CD4-positive, alpha-beta T cell treated with Interferon alpha-2 for 1 hour (primary cell): ENCODE measurements at regions not wholly inside any gene's neighbourhood (a gene's known extent, or its start where the extent isn't known, plus 50 kb on each side); places are given as distances from the start of the nearest gene placed in this dataset.

Experiments used
- DNase-seq, 2 donors: peaks; one replicate each; pipeline ENCODE4 v3.0.0-alpha.2; 2020 to 2022

DNA sequence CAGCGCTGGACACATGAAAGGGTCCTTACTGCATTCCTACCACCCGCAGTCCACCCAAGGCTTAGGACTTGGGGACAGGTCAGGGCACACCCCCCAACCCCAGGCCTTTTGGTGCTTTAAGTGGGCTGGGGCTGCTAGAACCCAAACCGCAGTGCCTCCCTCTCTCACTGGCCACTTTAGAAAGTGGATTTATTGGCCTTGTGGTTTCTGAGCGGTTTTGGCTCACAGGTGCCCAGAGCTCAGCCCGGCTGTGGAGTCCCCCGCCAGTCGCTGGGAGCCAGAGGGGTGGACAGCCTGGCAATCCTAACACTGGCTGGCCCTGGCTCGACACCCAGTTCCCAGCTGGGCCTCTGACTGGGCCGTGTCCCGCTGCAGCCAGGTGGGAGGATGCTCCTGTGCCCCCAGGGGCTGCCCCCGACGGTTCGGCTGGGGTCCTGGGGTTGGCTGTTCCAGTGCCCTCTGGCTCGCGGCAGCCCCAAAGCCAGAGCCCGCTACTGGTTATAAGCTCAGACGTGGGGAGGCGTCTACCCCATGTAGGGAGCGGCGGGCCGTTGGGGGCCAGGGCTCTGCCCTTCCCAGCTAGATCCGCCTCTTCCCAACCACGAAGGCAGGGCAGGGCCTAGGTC lies 65.2 kb upstream of the RNU6ATAC start:
- DNase-seq, result no peak

DNA sequence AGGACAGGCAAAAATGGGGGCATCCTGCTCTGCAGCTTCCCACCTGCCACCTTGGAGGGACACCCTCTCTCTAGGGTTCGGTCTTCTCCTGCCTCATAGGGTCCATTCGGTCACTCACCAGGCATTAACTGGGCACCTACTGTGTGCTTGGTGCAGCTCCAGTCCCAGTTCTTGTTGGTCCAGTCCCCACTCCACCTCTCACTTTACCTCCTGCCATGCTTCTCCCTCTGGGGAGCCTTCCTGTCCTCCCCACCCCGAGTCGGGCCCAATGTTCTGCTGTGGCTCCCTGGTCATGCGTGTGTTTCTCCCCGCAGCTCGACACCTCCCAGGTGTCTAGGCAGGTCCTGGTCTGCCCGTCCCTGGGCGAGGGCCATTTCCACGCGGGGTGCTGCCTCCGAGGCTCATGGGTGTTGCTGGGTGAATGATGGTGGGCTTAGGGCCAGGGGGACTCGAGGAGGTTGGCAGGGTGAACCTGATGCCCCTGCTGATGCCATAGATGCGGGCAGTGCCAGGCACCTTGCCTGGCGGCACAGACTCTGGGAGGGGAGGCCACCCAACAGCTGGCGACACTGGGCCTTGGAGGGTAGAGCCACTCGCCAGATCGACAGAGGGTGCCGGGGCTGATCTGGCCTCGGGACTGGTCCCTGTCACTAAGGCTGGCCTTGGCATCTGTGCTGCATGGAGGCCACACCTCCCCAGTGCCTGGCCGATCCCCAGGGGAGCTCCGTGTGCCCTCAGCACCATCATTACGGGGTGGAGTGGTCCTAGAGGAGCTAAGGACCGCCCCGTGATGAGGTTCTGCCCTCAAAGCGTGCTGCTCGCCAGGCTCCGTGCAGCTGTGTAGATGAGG lies 66.0 kb upstream of the RNU6ATAC start:
- DNase-seq, result no peak

DNA sequence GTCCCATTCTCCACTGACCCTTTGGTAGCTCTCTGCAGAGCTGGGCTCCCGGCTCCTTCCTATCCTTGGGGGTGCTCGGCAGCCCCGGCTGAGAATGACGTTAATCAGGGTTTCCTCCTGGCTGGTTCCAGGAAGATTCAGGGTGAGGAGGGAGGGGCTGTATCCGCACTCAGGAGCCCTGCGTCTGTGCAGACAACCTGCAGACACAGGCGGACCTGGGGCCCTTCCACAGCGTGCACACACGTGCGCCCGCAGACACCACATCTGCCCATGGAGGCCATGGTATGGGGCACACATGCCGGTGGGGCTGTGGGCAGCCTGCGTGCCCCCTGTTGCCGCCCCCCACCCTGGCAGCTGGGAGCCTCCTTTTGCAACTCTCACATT lies 66.6 kb upstream of the RNU6ATAC start:
- no peak for DNase-seq

DNA sequence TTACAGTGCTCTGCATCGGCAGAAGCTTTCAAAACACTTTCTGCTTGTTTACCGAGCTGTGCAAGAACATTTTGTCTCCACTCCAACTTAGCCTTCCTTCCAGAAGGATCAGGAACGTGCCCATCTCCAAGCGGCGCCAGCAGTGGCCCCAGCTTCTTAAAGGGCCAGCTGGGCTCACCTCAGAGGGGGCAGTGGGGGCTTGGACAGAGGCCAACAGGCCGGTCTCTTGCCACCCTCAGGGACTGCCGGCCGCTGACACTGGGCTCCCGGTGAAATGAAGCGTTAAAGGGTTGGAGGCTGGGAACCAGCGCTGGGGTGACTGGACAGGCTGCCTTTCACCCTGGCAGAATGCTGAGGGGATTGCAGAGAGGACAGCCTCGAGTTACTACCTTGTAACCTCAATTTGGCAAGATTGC lies 67.0 kb upstream of the RNU6ATAC start:
- no peak for DNase-seq

DNA sequence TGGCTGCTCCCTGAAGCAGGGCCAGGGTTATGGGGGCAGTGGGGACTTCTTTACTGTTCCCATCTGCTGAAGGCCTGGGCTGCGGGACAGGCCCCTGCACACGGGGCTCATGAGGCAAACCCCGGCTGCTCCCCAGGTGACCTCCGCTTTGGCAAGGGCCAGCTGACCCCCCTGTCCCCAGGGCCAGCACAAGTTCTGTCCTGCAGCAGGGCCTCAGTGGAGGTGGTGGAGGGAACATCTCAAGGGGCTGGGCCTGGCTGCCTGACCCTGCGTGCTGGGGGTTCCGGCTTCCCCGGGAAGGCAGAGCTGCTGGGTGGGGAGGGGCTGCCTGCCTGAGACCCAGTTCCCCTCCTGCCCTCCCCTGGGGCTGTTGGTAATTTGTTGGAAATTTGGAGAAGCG lies 67.4 kb upstream of the RNU6ATAC start:
- DNase-seq, result no peak

DNA sequence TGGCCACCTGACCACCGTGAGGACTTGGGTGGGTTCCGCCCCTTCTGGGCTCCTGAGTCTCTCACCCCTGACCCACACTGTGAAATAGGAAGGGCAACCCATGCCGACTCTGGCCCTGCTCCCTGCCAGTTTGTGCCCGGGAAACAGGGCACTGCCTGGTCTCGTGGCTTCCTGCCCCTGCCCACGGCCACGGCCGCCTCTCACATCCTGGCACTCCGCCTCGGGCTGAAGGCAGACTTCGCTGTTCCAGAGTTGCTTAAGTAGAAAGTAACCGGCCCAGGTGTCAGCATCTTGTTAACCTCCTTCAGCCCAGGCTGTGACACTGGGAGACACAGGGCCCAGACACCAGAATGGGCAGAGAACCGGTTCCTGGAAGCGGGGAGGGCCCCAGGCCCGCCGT lies 68.7 kb upstream of the RNU6ATAC start:
- no peak for DNase-seq

DNA sequence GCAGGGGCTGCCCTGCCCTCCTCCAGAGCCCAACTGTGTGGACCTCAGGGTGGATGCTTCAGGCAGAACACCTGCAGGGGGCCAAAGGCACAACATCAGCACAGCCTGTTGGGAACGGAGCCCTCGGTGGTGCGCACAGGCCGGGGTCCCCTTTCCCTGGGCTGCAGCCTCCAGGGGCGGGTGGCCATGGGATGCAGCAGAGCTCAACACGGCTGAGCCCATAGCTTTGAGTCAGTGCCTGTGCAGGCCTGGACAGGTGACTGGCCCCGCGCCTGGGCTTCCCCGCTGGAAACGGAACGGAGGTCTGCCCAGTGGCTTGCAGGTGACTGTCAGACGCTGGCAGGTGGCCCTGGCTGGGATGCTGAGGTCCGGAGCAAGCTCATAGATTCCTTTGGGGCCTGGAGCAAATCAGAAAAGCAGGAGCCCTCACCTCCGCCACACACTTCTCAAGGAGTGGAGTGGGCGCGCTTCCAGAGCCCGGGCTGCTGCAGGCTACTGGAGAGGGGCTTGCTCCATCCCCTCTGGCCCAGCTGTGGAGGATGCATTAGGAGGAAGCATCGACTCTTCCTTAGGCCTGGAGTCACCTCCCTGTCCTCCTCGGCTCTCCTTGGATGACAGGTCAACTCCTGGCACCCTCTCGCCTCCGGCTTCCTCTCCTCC lies 69.8 kb upstream of the RNU6ATAC start:
- DNase-seq, result no peak

DNA sequence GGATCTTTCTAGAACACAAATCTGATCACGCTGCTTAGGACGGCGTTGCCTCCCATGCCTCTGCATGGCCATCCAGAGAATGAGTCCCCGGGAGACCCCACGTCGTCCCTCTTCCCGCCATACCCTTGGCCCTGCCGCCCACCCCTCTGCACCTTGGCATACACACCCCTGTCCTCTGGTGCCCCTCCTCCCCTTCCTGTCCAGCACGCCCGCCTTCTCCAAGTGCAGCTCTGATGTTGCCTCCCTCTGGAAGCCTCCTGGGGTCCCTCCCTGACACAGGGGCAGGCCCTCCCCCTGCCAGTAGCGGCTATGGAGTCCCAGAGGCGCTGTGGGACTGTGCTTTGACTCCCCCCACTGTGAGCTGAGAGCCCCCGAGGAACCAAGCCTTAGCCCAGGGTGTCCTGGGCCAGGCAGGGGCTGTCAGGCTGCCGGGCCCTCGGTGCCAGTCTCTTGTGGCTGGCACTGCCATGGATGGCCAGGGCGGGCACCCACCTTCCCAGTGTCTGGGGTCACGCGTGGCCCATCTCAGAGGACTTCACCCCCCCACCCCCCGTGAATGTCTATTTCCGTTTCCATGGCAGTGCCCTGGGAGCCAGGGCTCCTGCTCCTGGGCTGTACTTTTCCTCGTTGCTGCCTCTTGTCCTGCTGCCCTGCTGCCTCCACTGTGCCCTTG lies 70.5 kb upstream of the RNU6ATAC start:
- no peak for DNase-seq

DNA sequence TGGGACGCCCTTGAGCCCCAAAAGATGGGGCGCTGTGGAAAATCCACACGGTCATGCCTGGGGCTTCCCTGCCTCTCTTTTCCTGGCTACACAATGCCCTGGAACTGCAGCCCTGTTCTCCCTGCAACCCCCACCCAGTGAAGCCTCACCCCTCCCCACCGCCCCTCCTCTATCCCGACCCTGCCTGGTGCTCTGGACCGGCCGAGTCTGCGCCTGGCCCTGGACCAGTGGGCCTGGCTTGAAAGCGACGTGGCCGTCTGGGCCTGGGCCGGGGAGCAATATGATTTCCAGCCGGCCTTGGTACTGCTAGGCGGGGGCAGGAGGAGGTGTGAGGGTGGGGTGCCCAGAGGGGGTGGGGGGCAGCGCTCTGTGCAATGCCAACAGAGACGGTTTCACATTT lies 71.0 kb upstream of the RNU6ATAC start:
- no peak for DNase-seq

DNA sequence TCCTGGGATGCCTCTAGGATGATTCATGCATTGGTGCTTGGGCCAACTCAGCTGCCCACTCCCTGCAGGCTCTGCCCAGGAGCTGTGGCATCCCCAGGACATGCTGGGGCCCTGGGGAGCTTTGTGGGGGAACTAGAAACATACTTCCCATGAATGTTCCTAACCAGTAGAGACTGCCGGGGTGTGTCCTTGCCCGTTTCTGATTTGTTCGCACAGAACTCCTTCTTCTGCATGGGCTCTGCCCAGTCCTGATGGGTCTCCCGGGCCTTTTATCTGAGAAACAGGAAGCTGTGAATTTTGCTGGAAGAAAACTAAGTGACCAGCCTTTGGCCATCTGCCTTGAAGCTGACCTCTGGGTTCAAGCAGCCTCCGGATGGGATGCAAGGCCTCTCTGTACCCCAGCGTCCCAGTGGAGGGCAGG lies 71.6 kb upstream of the RNU6ATAC start:
- no peak for DNase-seq

DNA sequence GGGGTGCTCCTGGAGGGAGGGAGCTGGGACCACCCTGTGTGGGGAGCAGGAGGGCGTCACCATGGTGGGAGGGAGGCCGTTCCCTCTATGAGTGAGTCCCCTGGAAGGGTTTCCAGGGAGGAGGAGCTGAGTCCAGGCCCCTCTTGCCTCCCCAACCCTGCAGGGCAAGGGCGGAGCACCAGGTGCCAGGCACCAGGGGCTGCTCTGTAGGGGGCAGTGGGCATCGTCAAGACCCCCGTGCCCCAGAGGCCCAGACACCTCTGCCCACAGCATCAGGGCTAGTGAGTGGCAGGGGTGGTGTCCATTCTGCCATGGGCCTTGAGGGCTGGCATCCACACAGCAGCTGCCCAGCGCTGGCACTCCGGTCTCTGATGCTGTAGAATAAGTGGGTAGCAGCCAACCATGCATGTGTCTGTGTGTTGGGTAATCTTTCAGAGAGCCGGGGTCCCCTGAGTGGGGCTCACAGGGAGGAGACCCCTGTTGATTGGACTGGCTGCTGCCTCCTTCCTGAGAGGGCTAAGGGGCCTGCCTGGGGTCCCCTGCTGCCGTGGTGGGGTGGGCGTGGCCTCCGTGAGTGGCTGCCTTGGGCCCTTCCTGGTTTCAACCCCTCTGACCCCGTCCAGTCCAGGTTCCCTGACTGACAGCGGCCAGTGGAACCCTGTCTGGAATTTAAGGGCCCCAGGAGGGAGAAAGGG lies 72.7 kb upstream of the RNU6ATAC start:
- DNase-seq, result no peak

DNA sequence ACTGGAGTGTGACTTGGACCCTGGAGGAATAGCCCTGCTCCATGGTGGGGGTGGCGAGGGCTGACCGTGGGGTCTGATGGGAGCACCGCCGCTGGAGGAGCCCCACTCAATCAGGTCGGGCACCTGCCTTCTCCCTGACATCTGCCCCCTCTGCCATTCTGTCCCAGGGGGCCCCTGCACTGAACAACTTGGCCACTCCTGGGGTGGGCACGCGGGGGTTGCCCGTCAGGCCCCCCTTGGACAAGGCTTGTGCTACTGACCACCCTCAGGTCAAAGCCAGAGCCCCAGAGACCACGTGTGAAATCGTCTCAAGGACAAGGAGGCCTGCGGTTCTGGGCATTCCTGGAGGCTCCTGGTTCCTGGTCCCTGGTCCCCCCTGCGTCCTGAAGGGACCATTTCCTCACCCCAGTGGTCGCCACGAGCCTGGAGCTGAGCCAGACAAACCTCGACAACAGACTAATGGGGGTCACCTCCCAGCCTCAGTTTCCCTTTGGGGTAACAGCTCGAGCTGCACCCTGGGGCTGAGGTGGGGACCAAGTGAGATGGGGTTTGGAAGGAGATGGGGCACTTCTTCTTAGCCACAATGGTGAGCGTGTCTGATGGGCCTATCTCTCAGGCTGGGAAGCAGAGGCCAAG lies 73.4 kb upstream of the RNU6ATAC start:
- no peak for DNase-seq

DNA sequence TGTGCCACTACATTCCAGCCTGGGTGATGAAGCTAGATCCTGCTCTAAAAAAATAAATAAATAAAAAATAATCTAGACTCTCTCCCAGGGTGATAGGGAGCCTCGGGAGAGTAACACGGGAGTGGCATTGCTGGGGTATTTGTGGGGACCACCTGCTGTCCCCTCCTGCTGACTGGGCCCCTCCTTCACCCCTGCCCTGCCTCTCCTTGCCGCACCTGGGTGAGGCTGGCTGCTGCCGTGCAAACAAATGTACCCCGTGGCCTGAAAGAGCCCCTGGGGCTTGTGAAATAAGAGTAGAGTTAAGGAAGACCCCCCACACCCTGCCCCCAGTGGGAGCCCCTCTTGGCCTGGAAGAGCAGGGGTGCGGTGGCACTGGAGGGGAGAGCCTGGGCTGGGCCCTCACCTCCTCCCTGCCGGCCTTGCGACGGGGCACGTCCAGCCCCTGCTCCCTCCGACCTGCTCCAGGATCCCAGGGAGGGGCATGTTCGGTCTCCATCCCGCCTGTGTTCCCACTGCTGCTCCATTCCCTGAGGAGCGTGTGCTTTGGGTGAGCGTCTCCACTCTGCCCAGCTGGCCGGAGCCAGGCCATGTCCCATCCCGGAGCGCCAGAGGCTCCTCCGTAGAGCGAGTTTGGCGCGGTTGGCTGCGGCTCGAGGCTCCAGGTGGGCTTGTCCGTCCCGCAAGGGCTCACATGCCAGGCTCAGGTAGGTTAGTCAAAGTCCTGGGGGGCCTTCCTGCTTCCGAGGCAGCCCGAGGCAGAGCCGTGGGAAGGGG lies 75.0 kb upstream of the RNU6ATAC start:
- no peak for DNase-seq

DNA sequence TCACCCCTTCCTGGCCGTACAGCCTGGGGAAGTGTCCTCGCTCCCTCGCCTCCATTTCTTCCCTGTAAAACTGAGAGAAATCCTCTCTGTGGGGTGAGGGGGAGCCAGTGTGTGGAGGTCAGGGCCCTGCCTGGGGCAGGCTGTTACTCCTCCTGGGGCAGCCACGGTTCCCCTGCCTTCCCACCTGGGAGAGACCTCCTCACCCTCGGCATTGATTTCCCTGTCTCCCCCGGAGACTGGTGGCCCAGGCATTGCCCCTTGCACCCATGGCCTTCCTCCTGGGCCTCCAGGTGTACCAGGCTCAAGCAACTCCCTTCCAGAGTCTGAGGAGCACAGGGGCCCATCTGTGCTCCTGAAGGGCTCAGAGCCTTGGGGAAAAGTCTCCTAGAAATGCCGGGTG lies 75.6 kb upstream of the RNU6ATAC start:
- DNase-seq, result no peak

DNA sequence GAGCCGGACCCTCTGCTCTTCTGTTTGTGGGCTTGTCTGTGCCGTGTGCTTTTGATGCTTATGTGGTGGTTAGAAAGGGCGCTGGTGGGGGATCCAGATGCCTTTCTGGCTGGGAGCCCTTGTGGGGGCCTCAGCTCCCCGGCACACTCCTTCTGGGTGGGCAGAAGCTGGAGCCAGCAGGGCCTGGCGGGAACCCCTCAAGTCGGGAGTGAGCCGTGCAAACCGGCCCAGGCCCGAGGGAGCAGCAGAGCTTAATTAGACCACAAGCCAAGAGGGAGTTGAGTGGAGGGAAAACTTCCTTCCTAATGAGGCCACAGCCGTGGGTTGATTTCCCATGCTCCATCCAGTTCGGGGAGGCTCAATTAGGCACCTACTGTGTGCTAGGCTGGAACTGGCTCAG lies 76.0 kb upstream of the RNU6ATAC start:
- DNase-seq, result no peak

DNA sequence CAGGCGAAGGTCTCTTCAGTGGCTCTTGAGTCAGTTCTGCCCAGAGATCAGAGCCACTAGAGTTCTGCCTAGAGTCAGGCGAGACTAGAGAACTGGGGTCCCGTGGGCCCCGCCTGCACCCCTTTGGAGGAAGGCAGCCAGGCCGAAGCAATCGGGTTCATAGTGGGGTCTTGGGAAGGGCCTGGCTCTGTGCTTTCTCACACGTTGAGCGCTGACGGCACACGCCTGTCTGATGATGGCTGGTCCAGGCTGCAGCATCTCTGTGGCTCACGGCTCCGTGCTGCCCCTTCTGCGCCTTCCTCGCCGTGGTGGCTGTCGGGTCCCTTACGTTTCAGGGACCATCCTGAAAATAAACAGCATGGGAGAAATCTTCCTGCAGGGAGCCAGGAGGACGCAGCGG lies 78.3 kb upstream of the RNU6ATAC start:
- no peak for DNase-seq

DNA sequence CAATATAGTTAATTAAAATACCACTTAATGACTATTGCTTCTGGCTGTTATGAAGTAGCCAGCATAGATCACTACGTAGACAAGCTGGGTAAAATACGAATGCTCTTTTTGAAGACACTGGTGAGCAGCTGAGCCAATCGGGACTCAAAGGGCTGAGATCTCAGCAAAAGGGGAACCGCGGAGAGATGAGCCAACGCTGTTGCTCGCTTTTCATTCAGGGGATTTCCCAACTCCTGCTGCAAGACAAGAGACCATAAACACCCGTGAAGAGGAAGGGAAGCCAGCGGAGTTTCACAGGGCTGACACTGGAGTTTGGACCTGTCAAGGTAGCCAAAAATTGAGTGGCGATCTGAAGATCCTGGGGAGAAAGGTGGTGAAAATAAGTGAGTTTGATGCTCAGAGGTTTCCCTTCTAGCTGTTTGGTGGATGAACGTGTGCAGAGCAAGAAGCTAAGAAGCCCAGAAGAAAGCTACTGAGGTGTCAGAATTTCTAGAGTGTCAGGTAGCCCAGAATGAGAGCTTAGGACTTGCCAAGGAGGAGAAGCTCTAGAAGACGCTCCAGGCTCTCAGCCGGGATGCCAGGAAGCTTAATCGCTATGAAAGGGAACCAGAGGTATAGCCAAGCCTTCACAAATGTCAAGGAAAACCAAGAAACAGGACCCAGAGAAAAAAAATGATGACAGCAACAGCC lies 79.6 kb upstream of the RNU6ATAC start:
- peak; percentile 42 to 75 for DNase-seq

DNA sequence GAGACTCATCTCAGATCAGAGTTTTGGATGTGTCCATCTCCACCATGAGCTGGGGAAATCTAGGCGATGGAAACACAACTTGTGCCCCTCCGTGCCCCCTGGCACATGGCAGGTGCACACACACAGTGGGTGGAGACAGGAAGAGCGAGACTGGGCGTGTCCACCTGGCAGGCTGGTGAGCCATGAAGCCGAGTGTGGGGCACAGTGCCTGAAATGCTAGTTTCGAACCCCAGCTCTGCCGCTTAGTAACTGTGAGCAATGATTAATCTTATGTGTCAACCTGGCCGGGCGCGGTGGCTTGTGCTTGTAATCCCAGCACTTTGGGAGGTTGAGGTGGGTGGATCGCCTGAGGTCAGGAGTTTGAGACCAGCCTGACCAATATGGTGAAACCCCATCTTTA lies 80.8 kb upstream of the RNU6ATAC start:
- DNase-seq, result peak in 1 of 2 donors; percentile 40

DNA sequence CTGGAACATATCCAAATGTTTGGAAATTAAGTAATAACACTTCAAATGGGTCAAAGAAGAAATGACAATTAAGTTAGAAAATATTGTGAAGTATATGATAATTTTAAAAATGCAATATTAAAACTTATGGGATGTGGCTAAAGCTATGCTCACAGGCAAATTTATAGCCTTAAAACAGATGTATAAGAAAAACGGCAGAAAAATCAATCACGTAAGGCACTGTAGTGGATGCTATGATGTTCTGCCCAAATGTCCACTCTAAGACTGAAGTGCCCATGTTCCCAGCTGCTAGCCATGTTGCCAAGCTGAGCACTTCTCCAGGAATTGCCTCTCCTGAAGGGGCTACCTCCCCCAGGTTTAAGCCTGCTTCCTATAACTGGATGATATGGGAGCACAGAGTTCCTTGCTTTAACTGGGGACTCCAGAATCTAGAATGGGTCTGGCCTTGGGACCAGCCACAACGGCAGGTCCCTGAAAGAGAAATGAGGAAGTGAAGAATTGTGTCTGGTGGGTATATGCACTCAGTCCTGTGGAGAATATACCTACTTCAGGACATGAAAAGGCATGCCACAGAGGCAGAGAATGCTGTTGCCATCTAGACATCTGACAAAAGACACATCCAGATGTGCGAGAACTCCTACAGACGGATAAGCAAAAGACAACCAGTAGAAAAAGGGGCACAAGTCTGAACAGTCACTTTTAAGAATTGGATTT lies 78.2 kb upstream of the RXRA start:
- no peak for DNase-seq
